HG02938 (cell line): ENCODE measurements at regions not wholly inside any gene's neighbourhood (a gene's known extent, or its start where the extent isn't known, plus 50 kb on each side); places are given as distances from the start of the nearest gene placed in this dataset.

Source experiments
- ATAC-seq: cut with Tn5 transposase; IDR thresholded peaks from one replicate; pipeline ENCODE4 v1.9.1; 2021; ENCODE audit warnings: mild to moderate bottlenecking, moderate library complexity; ENCODE audit not compliant: unreplicated experiment

- no peak for ATAC-seq
Observed at GRCh38 chr2:41865263-41865662, 182.6 kb upstream of the PKDCC start.

GRCh38 chr2:41867553-41867952 is 180.3 kb upstream of the PKDCC start:
- ATAC-seq = no peak

- ATAC-seq = peak; percentile 72
Observed at GRCh38 chr2:41869542-41870264, 178.1 kb upstream of the PKDCC start.

- no peak for ATAC-seq
Observed at GRCh38 chr2:41870265-41870585, 177.6 kb upstream of the PKDCC start.

GRCh38 chr2:41871080-41871479 is 176.7 kb upstream of the PKDCC start:
- ATAC-seq = no peak

- no peak for ATAC-seq
Observed at GRCh38 chr2:41872646-41873045, 175.2 kb upstream of the PKDCC start.

GRCh38 chr2:41873102-41874031 is 174.5 kb upstream of the PKDCC start:
- no peak for ATAC-seq

- no peak for ATAC-seq
Observed at GRCh38 chr2:41877114-41877678, 170.6 kb upstream of the PKDCC start.

- ATAC-seq = no peak
Observed at GRCh38 chr2:41878056-41878455, 169.8 kb upstream of the PKDCC start.

- ATAC-seq = no peak
Observed at GRCh38 chr2:41878716-41879234, 169.0 kb upstream of the PKDCC start.

- no peak for ATAC-seq
Observed at GRCh38 chr2:41879235-41879916, 168.4 kb upstream of the PKDCC start.

GRCh38 chr2:41880561-41881243 is 167.1 kb upstream of the PKDCC start:
- ATAC-seq = no peak

GRCh38 chr2:41881249-41881648 is 166.6 kb upstream of the PKDCC start:
- ATAC-seq = no peak

GRCh38 chr2:41884718-41885117 is 163.1 kb upstream of the PKDCC start:
- no peak for ATAC-seq

GRCh38 chr2:41886145-41886664 is 161.6 kb upstream of the PKDCC start:
- ATAC-seq = no peak

GRCh38 chr2:41886757-41887156 is 161.1 kb upstream of the PKDCC start:
- ATAC-seq = no peak

GRCh38 chr2:41890341-41890740 is 157.5 kb upstream of the PKDCC start:
- ATAC-seq = no peak

- no peak for ATAC-seq
Observed at GRCh38 chr2:41892476-41892875, 155.3 kb upstream of the PKDCC start.

GRCh38 chr2:41894563-41895333 is 153.1 kb upstream of the PKDCC start:
- ATAC-seq = no peak

- no peak for ATAC-seq
Observed at GRCh38 chr2:41895334-41895664, 152.5 kb upstream of the PKDCC start.
